ENCODE measurements at regions not wholly inside any gene's neighbourhood (a gene's known extent, or its start where the extent isn't known, plus 50 kb on each side); places are given as distances from the start of the nearest gene placed in this dataset.

DNA sequence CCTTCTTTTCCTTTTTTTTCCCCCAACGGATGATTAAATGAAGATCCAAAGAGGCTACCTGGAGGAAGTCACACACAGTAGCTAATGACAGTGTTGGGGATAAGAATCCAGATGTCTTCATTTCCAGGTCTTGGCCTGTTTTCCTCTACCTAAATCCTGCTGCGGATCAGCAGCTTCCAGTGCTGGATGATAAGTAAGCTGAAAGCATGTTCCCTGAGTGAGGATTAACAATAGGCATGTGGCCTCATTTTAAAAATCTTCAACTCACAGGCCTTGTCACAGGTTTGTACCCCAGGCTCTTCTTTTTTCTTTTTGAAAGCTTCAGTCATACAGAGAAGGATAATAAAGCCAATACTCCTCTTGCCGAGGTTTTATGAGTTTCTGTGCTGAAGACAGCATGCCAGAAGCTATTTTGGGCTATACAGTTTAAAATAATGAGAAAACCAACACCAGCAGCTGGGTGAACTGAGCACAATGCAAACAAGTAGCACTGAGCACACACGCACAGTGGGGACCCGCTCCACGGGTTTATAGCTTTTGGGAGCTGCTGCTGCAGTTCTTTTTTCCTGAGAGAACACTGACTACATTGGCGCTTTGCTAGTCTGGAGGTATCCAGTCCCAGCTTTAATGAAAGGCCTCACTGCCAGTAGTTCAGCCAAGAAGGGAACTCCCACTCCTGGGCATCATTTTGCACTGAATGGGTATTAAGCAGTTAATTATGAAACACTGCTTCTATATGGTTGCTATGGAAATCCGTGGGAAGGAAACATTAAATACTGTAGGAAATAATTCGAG lies 184.2 kb upstream of the CTSO start:
- no peaks in the 10 kb centered on the region for H3K36me3 ChIP-seq (ENCODE audit: insufficient read depth)
- H3K9me2 ChIP-seq (ENCODE audit: insufficient read depth), result no peaks in the 10 kb centered on the region
- H4K20me1 ChIP-seq (replicated peaks; ENCODE audit: insufficient read depth), result no peaks in the 10 kb centered on the region
- no peak overlapping the region for H3K4me3 ChIP-seq
- no peaks in the 10 kb centered on the region for H3K4me1 ChIP-seq (ENCODE audit: insufficient read depth)
- DNase-seq (ENCODE audit: low spot score), result no peak
- H3F3A ChIP-seq (replicated peaks; ENCODE audit: low read depth), result no peaks in the 10 kb centered on the region
- H3K27ac Mint-ChIP-seq, result no peak overlapping the region
- no peaks in the 10 kb centered on the region for H3K36me3 Mint-ChIP-seq (ENCODE audit: low read depth)
- ATAC-seq, result peak; percentile 76
- H3K4me3 Mint-ChIP-seq, result no peak overlapping the region
- no peaks in the 10 kb centered on the region; the same call in 2 of the 3 replicates for H3K4me1 Mint-ChIP-seq
- H3K9me3 Mint-ChIP-seq, result no peaks in the 10 kb centered on the region
- H2AFZ ChIP-seq, result peak overlapping the region; percentile 78
- H3K27ac ChIP-seq (ENCODE audit: low read depth), result no peak overlapping the region
- no peaks in the 10 kb centered on the region for H3K27me3 Mint-ChIP-seq (ENCODE audit: insufficient read depth, low read depth, poor library complexity)
- no peak for TF ChIP-seq JUNB (IDR thresholded peaks at IDR 0.05; ENCODE audit: unreplicated experiment)
- no peak for TF ChIP-seq EZH2phosphoT487 (IDR thresholded peaks at IDR 0.05; ENCODE audit: unreplicated experiment)
- no peak for TF ChIP-seq EZH2 (IDR thresholded peaks at IDR 0.05; ENCODE audit: low read depth, unreplicated experiment)
- TF ChIP-seq ZNF114 (CRISPR knock-in tag; IDR thresholded peaks at IDR 0.05), result no peak
- no peak for TF ChIP-seq STAT1 (IDR thresholded peaks at IDR 0.05; ENCODE audit: unreplicated experiment)
- no peaks in the 10 kb centered on the region for H3K27me3 ChIP-seq (ENCODE audit: insufficient read depth)
- no peak overlapping the region for H3K4me2 ChIP-seq
- no peaks in the 10 kb centered on the region for H3K79me2 ChIP-seq (replicated peaks; ENCODE audit: insufficient read depth)

DNA sequence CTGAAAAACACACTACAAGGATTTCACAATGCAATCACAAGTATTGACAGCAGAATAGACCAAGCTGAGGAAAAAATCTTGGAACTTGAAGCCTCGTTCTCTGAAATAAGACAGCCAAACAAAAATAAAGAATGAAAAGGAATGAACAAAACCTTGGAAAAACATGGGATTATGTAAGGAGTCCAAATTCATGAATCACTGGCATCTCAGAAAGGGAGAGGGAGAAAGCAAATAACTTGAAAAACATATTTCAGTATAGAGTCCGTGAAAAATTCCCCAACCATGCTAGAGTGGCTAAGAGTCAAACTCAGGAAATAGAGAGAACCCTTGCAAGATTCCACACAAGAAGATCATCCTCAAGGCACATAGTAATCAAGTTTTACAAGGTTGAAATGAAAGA lies 178.5 kb upstream of the CTSO start:
- H3K9me3 Mint-ChIP-seq, result no peaks in the 10 kb centered on the region
- H3K36me3 Mint-ChIP-seq (ENCODE audit: low read depth), result no peaks in the 10 kb centered on the region
- H4K20me1 ChIP-seq (replicated peaks; ENCODE audit: insufficient read depth), result no peaks in the 10 kb centered on the region
- no peak overlapping the region for H3K4me2 ChIP-seq
- no peak overlapping the region for H3K4me3 ChIP-seq
- H3K9me2 ChIP-seq (ENCODE audit: insufficient read depth), result peaks cover 8% of the 10 kb centered on the region
- no peak overlapping the region for H3K27ac ChIP-seq (ENCODE audit: low read depth)
- H3K4me3 Mint-ChIP-seq, result no peak overlapping the region
- H3K27me3 ChIP-seq (ENCODE audit: insufficient read depth), result no peaks in the 10 kb centered on the region
- no peaks in the 10 kb centered on the region for H3K27me3 Mint-ChIP-seq (ENCODE audit: insufficient read depth, low read depth, poor library complexity)
- H3K79me2 ChIP-seq (replicated peaks; ENCODE audit: insufficient read depth), result no peaks in the 10 kb centered on the region
- H3K4me1 ChIP-seq (ENCODE audit: insufficient read depth), result no peaks in the 10 kb centered on the region
- H3K27ac Mint-ChIP-seq, result no peak overlapping the region
- H2AFZ ChIP-seq, result no peak overlapping the region
- H3K36me3 ChIP-seq (ENCODE audit: insufficient read depth), result no peaks in the 10 kb centered on the region
- no peaks in the 10 kb centered on the region for H3K4me1 Mint-ChIP-seq
- no peak for ATAC-seq
- no peak for DNase-seq (ENCODE audit: low spot score)
- no peaks in the 10 kb centered on the region for H3F3A ChIP-seq (replicated peaks; ENCODE audit: low read depth)
- TF ChIP-seq JUNB (IDR thresholded peaks at IDR 0.05; ENCODE audit: unreplicated experiment), result no peak
- no peak for TF ChIP-seq STAT1 (IDR thresholded peaks at IDR 0.05; ENCODE audit: unreplicated experiment)
- no peak for TF ChIP-seq CREB1 (CRISPR knock-in tag; IDR thresholded peaks at IDR 0.05; ENCODE audit: low read depth)
- TF ChIP-seq, protein P1, sequence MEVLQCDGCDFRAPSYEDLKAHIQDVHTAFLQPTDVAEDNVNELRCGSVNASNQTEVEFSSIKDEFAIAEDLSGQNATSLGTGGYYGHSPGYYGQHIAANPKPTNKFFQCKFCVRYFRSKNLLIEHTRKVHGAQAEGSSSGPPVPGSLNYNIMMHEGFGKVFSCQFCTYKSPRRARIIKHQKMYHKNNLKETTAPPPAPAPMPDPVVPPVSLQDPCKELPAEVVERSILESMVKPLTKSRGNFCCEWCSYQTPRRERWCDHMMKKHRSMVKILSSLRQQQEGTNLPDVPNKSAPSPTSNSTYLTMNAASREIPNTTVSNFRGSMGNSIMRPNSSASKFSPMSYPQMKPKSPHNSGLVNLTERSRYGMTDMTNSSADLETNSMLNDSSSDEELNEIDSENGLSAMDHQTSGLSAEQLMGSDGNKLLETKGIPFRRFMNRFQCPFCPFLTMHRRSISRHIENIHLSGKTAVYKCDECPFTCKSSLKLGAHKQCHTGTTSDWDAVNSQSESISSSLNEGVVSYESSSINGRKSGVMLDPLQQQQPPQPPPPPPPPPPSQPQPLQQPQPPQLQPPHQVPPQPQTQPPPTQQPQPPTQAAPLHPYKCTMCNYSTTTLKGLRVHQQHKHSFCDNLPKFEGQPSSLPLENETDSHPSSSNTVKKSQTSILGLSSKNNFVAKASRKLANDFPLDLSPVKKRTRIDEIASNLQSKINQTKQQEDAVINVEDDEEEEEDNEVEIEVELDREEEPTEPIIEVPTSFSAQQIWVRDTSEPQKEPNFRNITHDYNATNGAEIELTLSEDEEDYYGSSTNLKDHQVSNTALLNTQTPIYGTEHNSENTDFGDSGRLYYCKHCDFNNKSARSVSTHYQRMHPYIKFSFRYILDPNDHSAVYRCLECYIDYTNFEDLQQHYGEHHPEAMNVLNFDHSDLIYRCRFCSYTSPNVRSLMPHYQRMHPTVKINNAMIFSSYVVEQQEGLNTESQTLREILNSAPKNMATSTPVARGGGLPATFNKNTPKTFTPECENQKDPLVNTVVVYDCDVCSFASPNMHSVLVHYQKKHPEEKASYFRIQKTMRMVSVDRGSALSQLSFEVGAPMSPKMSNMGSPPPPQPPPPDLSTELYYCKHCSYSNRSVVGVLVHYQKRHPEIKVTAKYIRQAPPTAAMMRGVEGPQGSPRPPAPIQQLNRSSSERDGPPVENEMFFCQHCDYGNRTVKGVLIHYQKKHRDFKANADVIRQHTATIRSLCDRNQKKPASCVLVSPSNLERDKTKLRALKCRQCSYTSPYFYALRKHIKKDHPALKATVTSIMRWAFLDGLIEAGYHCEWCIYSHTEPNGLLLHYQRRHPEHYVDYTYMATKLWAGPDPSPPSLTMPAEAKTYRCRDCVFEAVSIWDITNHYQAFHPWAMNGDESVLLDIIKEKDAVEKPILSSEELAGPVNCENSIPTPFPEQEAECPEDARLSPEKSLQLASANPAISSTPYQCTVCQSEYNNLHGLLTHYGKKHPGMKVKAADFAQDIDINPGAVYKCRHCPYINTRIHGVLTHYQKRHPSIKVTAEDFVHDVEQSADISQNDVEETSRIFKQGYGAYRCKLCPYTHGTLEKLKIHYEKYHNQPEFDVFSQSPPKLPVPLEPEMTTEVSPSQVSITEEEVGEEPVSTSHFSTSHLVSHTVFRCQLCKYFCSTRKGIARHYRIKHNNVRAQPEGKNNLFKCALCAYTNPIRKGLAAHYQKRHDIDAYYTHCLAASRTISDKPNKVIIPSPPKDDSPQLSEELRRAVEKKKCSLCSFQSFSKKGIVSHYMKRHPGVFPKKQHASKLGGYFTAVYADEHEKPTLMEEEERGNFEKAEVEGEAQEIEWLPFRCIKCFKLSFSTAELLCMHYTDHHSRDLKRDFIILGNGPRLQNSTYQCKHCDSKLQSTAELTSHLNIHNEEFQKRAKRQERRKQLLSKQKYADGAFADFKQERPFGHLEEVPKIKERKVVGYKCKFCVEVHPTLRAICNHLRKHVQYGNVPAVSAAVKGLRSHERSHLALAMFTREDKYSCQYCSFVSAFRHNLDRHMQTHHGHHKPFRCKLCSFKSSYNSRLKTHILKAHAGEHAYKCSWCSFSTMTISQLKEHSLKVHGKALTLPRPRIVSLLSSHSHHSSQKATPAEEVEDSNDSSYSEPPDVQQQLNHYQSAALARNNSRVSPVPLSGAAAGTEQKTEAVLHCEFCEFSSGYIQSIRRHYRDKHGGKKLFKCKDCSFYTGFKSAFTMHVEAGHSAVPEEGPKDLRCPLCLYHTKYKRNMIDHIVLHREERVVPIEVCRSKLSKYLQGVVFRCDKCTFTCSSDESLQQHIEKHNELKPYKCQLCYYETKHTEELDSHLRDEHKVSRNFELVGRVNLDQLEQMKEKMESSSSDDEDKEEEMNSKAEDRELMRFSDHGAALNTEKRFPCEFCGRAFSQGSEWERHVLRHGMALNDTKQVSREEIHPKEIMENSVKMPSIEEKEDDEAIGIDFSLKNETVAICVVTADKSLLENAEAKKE (CRISPR knock-in tag; IDR thresholded peaks at IDR 0.05), result no peak
- no peak for TF ChIP-seq CTCF (conservative IDR thresholded peaks at IDR 0.05; ENCODE audit: low read depth in 2 of 2)
- TF ChIP-seq ZNF331 (CRISPR knock-in tag; IDR thresholded peaks at IDR 0.05; ENCODE audit: low read depth), result no peak
- TF ChIP-seq, protein P2, sequence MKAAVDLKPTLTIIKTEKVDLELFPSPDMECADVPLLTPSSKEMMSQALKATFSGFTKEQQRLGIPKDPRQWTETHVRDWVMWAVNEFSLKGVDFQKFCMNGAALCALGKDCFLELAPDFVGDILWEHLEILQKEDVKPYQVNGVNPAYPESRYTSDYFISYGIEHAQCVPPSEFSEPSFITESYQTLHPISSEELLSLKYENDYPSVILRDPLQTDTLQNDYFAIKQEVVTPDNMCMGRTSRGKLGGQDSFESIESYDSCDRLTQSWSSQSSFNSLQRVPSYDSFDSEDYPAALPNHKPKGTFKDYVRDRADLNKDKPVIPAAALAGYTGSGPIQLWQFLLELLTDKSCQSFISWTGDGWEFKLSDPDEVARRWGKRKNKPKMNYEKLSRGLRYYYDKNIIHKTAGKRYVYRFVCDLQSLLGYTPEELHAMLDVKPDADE (IDR thresholded peaks at IDR 0.05), result no peak
- no peak for TF ChIP-seq ZNF114 (CRISPR knock-in tag; IDR thresholded peaks at IDR 0.05)
- no peak for TF ChIP-seq POLR2AphosphoS5 (IDR thresholded peaks at IDR 0.05; ENCODE audit: low read depth)
- no peak for TF ChIP-seq EZH2 (IDR thresholded peaks at IDR 0.05; ENCODE audit: low read depth, unreplicated experiment)
- no peak for TF ChIP-seq EZH2phosphoT487 (IDR thresholded peaks at IDR 0.05; ENCODE audit: unreplicated experiment)

All from GM23338 (cell line).